Esophagus squamous epithelium (tissue), 5 donors: ENCODE measurements at regions not wholly inside any gene's neighbourhood (a gene's known extent, or its start where the extent isn't known, plus 50 kb on each side); places are given as distances from the start of the nearest gene placed in this dataset.
"Not testable (repeated sequence)": the region's sequence is repeated elsewhere in the genome, so short reads cannot be mapped to it uniquely, and the experiment has no call there.

Source experiments
- DNase-seq: peaks from one replicate; lab custom pipeline; 2025; lab: John Stamatoyannopoulos, UW
- H3K27ac ChIP-seq, 4 donors: fragments of 200-600 bp; sonication (generic); one replicate each; pipeline ENCODE4 v1.5.1; 2016 to 2019; ENCODE audit warnings: mild to moderate bottlenecking in 1 of 4
- H3K27me3 ChIP-seq, 4 donors: fragments of 200-600 bp; sonication (generic); 1 replicate in 3 of 4; 2 replicates in 1 of 4; pipeline versions ENCODE4 v1.5.1 to v1.6.0; 2017 to 2021; ENCODE audit warnings: antibody characterized with exemption in 1 of 4
- H3K36me3 ChIP-seq, 3 donors: fragments of 200-600 bp; sonication (generic); one replicate each; pipeline ENCODE4 v1.5.1; 2016 to 2019
- H3K4me1 ChIP-seq, 3 donors: fragments of 200-600 bp; sonication (generic); one replicate each; pipeline ENCODE4 v1.5.1; 2017 to 2019
- H3K4me3 ChIP-seq, 4 donors: fragments of 200-600 bp; sonication (generic); 1 replicate in 3 of 4; 2 replicates in 1 of 4; pipeline ENCODE4 v1.5.1; 2016 to 2019; ENCODE audit warnings: mild to moderate bottlenecking in 2 of 4, moderate library complexity in 1 of 4
- H3K9me3 ChIP-seq, 3 donors: fragments of 200-600 bp; sonication (generic); one replicate each; pipeline ENCODE4 v1.5.1; 2016 to 2019
- POLR2A ChIP-seq, 4 donors: fragments of 450-650 bp; IDR thresholded peaks; one replicate each; pipeline ENCODE4 v1.6.1; 2017; ENCODE audit warnings: antibody characterized with exemption in 4 of 4, mild to moderate bottlenecking in 4 of 4, moderate library complexity in 3 of 4
- WGBS, 2 donors: methylation state at CpG; one replicate each; pipeline ENCODE4 v1.1.5; 2018; 5-methylcytosine and 5-hydroxymethylcytosine counted together
- intact Hi-C: fragments of 100-400 bp; cut with DNase I; formaldehyde crosslinking; loops from one replicate; pipeline ENCODE4 v1.15.0; 2022
- TF ChIP-seq, protein P1 (sequence below), 6 experiments: fragments of 450-650 bp in 4 of 6; fragments of 200-600 bp in 2 of 6; sonication (generic) in 2 of 6; IDR thresholded peaks; one replicate each; pipeline ENCODE4 v1.5.1; 2016 to 2019; ENCODE audit warnings: antibody characterized with exemption in 6 of 6, mild to moderate bottlenecking in 4 of 6, moderate library complexity in 4 of 6
- donor health status: DM: yes; HTN: yes; CAD: no.

DNA sequence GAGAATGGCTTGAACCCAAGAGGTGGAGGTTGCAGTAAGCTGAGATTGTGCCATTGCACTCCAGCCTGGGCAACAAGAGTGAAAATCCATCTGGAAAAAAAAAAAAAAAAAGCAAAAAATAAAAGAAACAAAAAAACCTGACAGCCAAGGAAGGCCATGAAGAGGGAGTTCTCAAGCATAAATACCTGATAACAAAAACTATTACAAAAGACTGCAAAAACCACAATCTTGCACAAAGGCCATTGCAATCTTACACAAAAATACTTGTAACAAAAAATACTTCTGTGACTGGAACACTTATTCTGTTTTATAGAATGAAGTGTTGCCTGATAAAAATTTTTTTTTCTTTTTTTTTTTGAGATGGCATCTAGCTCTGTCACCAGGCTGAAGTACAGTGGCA lies 61.5 kb upstream of the TSC22D1 start:
- no peaks in the 10 kb centered on the region for H3K4me1 ChIP-seq
- no peak overlapping the region for H3K27ac ChIP-seq
- no peaks in the 10 kb centered on the region for H3K27me3 ChIP-seq
- H3K4me3 ChIP-seq, result no peak overlapping the region
- DNase-seq, result no peak
- no peaks in the 10 kb centered on the region for H3K36me3 ChIP-seq
- intact Hi-C loops, result no loop called here
- TF ChIP-seq POLR2A (IDR thresholded peaks at IDR 0.05), result no peak
- TF ChIP-seq, protein P1, sequence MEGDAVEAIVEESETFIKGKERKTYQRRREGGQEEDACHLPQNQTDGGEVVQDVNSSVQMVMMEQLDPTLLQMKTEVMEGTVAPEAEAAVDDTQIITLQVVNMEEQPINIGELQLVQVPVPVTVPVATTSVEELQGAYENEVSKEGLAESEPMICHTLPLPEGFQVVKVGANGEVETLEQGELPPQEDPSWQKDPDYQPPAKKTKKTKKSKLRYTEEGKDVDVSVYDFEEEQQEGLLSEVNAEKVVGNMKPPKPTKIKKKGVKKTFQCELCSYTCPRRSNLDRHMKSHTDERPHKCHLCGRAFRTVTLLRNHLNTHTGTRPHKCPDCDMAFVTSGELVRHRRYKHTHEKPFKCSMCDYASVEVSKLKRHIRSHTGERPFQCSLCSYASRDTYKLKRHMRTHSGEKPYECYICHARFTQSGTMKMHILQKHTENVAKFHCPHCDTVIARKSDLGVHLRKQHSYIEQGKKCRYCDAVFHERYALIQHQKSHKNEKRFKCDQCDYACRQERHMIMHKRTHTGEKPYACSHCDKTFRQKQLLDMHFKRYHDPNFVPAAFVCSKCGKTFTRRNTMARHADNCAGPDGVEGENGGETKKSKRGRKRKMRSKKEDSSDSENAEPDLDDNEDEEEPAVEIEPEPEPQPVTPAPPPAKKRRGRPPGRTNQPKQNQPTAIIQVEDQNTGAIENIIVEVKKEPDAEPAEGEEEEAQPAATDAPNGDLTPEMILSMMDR (IDR thresholded peaks at IDR 0.05), result no peak
- no peaks in the 10 kb centered on the region for H3K9me3 ChIP-seq

DNA sequence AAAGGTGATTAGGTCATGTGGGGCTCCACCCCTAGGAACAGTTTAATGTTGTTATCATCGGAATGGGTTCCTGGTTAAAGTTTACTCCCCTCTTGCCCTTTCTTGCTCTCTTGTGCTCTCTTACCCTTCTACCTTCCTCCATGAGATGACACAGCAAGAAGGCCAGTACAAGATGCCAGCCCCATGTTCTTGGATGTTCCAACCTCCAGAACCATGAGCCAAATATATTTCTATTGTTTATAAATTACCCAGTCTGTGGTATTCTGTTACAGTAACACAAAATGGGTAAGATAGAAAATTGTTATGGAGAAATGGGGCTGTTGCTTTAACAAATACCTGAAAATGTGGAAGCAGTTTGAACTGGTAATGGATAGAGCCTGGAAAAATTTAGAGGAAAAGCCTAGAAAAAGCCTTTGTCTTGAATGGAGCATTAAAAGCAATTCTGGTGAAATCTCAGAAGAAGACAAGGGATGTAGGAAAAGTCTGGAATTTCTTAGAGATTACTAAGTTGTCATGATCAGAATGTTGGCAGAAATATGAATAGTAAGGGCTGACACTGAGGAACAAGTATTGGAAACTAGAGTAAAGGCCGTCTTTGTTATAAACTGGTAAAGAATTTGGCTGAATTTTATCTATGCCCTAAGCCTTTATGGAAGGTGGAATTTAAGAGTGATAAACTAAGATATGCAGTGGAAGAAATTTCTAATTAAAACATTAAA lies 53.5 kb upstream of the TSC22D1 start:
- Histone ChIP-seq H3K27me3 (no peaks in the 10 kb centered on the region), H3K4me1 (no peaks in the 10 kb centered on the region), H3K27ac (no peak overlapping the region), H3K9me3 (no peaks in the 10 kb centered on the region), H3K36me3 (no peaks in the 10 kb centered on the region), H3K4me3 (no peak overlapping the region)
- intact Hi-C loops, result no loop called here
- WGBS, 2 donors, result 36 to 81% methylated on average over 2 of the region's 2 CpGs
- no peak for DNase-seq
- TF ChIP-seq, protein P1 (IDR thresholded peaks at IDR 0.05), result no peak
- TF ChIP-seq POLR2A (IDR thresholded peaks at IDR 0.05), result no peak

DNA sequence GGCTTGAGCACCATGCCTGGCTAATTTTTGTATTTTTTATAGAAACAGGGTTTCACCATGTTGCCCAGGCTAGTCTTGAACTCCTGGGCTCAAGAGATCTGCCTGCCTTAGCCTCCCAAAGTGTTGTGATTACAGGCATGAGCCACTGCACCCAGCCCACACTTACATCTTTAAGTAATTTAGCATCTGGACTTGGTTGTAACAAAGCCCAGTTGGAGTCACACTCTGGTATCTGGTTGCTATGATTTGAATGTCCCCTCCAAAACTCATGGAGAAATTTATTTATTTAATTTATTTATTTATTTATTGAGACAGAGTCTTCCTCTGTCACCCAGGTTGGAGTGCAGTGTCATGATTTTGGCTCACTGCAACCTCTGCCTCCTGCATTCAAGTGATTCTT lies 52.7 kb upstream of the TSC22D1 start:
- H3K27me3 ChIP-seq, H3K9me3 ChIP-seq, H3K4me1 ChIP-seq, H3K27ac ChIP-seq, intact Hi-C loops, H3K4me3 ChIP-seq, H3K36me3 ChIP-seq, DNase-seq: not testable (repeated sequence)

DNA sequence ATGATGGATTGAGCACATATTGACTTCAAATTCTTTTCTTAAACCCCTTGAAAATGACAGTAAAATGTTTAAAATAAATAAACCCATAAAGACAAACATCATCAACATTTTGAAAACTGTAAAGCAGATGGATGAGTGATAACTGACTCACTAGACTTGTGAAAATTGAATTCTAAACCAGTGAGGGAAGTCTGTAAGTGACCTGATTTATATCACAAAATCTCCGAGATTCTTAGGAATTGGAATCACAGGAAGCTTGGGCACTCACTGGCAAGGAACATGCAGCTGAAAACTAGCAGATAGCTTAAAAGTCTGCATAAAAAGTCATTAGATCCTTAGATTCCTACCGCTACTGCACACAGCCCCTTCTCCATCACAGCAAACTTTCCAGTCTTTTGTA lies 51.3 kb upstream of the TSC22D1 start:
- intact Hi-C loops, result no loop called here
- 68 to 73% methylated on average over 2 of the region's 2 CpGs for WGBS, 2 donors
- no peak for TF ChIP-seq POLR2A (IDR thresholded peaks at IDR 0.05)
- TF ChIP-seq, protein P1 (IDR thresholded peaks at IDR 0.05), result no peak
- H3K27ac ChIP-seq, result no peak overlapping the region
- H3K36me3 ChIP-seq, result no peaks in the 10 kb centered on the region
- DNase-seq, result no peak
- no peaks in the 10 kb centered on the region for H3K4me1 ChIP-seq
- H3K9me3 ChIP-seq, result no peaks in the 10 kb centered on the region
- no peak overlapping the region for H3K4me3 ChIP-seq
- H3K27me3 ChIP-seq, result peaks cover 0 to under 1% (median 0%) of the 10 kb centered on the region in 4 donors

DNA sequence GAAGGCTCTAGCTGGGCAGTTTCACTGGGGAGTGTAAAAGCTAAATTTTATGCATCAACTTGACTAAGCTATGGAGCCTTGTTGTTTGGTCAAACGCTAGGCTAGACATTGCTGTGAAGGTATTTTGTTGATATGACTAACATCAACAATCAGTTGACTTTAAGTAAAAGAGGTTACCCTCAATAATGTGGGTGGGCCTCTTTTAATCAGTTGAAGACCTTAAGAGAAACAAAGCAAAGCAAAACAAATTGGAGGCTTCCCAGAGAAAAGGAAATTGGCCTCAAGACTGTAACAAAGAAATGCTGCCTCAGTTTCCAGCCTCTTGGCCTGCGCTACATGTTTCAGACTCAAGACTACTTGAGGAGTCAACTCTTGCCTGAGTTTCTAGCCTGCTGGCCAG lies 50.0 kb upstream of the TSC22D1 start:
- Histone ChIP-seq H3K9me3 (no peaks in the 10 kb centered on the region), H3K27ac (no peak overlapping the region), H3K4me3 (no peak overlapping the region), H3K4me1 (no peaks in the 10 kb centered on the region), H3K36me3 (no peaks in the 10 kb centered on the region), H3K27me3 (peaks cover 0 to 5% (median 0%) of the 10 kb centered on the region in 4 donors)
- WGBS, 2 donors, result 94 to 100% methylated on average over 1 to 2 of the region's 2 CpGs
- intact Hi-C loops, result no loop called here
- TF ChIP-seq, protein P1 (IDR thresholded peaks at IDR 0.05), result no peak
- DNase-seq, result no peak
